ENCODE measurements at regions not wholly inside any gene's neighbourhood (a gene's known extent, or its start where the extent isn't known, plus 50 kb on each side); places are given as distances from the start of the nearest gene placed in this dataset.

GRCh38 chr3:24933401-24933800, 438.8 kb upstream of the THRB start:
- no peaks in the 10 kb centered on the region for H3K27me3 ChIP-seq (ENCODE audit: control insufficient read depth, insufficient read depth, low read length)

DNA sequence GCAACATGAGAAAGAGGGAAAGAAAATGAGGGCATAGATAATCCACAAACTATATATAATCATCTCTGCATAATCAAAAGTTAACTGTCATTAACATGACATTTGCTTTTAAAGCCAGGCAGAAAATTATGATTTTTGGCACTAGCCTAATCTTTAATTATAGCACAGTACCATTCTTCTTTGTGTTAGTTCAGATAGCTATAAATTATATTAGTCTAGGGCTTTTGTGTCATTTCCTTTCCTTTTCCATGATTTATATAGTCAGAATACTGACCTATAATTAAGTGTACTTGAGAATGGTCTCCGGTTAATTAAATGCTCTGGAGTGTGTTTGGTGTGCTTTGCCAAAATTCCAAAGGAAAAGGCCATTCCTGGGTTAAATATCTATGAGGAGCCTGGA, 441.9 kb upstream of the THRB start:
- no peaks in the 10 kb centered on the region for H3K36me3 ChIP-seq (ENCODE audit: control insufficient read depth, insufficient read depth, low read length)
- no peaks in the 10 kb centered on the region for H3K27me3 ChIP-seq (ENCODE audit: control insufficient read depth, insufficient read depth, low read length)
- no peak overlapping the region for H3K4me3 ChIP-seq (ENCODE audit: low read depth, low read length)
- no peaks in the 10 kb centered on the region for H3K4me1 ChIP-seq (ENCODE audit: control insufficient read depth, insufficient read depth, low read length)
- H3K9me3 ChIP-seq (ENCODE audit: control insufficient read depth, insufficient read depth, low read length), result no peaks in the 10 kb centered on the region
- no peak overlapping the region for H3K9ac ChIP-seq (ENCODE audit: low read depth, low read length)
- no peak overlapping the region for H3K27ac ChIP-seq (ENCODE audit: low read depth, low read length)

More at GRCh38 chr3:24933401-24933800, 438.8 kb upstream of the THRB start:
- no peak overlapping the region for H3K4me3 ChIP-seq (ENCODE audit: low read depth, low read length)
- H3K9me3 ChIP-seq (ENCODE audit: control insufficient read depth, insufficient read depth, low read length), result no peaks in the 10 kb centered on the region
- H3K36me3 ChIP-seq (ENCODE audit: control insufficient read depth, insufficient read depth, low read length), result no peaks in the 10 kb centered on the region
- no peaks in the 10 kb centered on the region for H3K4me1 ChIP-seq (ENCODE audit: control insufficient read depth, insufficient read depth, low read length)
- no peak overlapping the region for H3K27ac ChIP-seq (ENCODE audit: low read depth, low read length)
- no peak overlapping the region for H3K9ac ChIP-seq (ENCODE audit: low read depth, low read length)

GRCh38 chr3:24937228-24937627, 442.6 kb upstream of the THRB start:
- Histone ChIP-seq H3K36me3 (ENCODE audit: control insufficient read depth, insufficient read depth, low read length) (no peaks in the 10 kb centered on the region), H3K9ac (ENCODE audit: low read depth, low read length) (no peak overlapping the region), H3K4me3 (ENCODE audit: low read depth, low read length) (no peak overlapping the region), H3K27me3 (ENCODE audit: control insufficient read depth, insufficient read depth, low read length) (no peaks in the 10 kb centered on the region), H3K9me3 (ENCODE audit: control insufficient read depth, insufficient read depth, low read length) (no peaks in the 10 kb centered on the region), H3K27ac (ENCODE audit: low read depth, low read length) (no peak overlapping the region), H3K4me1 (ENCODE audit: control insufficient read depth, insufficient read depth, low read length) (no peaks in the 10 kb centered on the region)

DNA sequence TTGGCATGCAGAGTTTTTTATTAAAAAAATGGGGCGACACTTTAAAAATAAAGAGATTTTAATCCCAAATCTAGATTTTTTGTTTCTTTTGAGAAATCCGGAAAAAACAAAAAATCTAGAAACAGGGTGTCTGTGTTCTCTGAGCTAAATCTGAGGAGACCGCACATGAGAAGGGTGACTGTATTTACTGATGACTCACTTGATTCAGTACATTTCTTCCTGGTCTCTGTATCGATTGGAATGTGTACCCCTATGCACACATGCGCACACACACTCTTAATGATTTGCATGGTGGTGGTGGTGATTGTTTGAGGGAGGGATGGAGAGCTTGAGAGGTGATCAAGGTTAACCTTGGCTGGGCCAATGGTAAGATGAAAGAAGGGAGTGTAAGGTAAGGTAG, 443.1 kb upstream of the THRB start:
- Histone ChIP-seq H3K27ac (ENCODE audit: low read depth, low read length) (no peak overlapping the region), H3K27me3 (ENCODE audit: control insufficient read depth, insufficient read depth, low read length) (no peaks in the 10 kb centered on the region), H3K9me3 (ENCODE audit: control insufficient read depth, insufficient read depth, low read length) (no peaks in the 10 kb centered on the region), H3K9ac (ENCODE audit: low read depth, low read length) (no peak overlapping the region), H3K4me3 (ENCODE audit: low read depth, low read length) (no peak overlapping the region), H3K36me3 (ENCODE audit: control insufficient read depth, insufficient read depth, low read length) (no peaks in the 10 kb centered on the region), H3K4me1 (ENCODE audit: control insufficient read depth, insufficient read depth, low read length) (no peaks in the 10 kb centered on the region)

DNA sequence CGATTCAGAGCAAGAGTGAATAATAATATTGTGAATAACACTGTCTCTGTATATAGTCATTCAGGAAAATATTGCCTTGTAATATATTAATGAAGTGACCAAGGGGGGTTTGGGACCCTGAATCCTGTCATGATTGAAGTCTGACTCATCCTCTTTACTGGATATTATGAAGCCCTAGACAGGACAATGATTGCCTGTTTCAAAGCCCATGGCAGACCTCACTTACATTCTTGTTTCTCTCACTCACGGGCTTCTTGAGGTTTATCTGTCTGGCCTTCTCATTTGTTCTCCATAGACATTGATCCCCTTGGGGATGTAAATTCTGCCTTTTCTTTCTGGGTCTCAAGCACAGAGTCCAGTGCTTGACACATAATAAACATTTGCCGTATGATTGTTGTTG, 449.3 kb upstream of the THRB start:
- no peak overlapping the region for H3K4me3 ChIP-seq (ENCODE audit: low read depth, low read length)
- peaks cover 38% of the 10 kb centered on the region for H3K27me3 ChIP-seq (ENCODE audit: control insufficient read depth, insufficient read depth, low read length)

DNA sequence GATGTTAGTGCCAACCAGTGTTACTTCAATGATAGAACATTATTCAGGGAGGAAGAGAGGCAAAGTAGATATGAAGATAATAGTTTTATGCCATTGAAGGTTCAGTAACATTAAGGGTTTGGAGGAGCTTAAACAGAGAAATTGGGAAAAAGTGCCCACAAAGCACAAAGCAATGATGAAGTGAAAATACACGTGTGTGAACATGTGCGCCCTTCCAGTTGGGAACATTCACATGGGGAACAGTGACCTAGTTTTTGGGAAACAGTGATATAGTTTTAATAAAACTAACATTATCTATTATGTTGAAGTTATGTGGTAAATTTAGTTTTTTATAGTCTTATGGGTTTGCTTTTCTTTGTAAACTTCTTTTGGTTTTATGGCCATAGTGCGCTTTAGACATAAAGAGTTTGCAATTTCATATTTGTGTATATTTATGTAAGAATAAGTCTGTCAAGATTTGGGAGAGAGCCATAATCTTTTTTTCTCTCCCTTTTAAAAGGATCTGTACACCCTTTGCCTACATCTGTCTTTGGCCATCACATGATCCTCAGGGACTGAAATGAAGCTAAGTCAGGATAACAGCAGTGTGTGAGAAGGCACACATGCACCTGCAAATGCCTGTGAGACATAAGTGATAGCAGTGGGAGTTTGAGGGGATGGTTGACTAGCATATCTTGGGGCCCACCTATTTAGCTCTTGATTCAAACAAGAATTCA, 450.3 kb upstream of the THRB start:
- H3K9me3 ChIP-seq (ENCODE audit: control insufficient read depth, insufficient read depth, low read length), result no peaks in the 10 kb centered on the region
- H3K36me3 ChIP-seq (ENCODE audit: control insufficient read depth, insufficient read depth, low read length), result no peaks in the 10 kb centered on the region
- no peaks in the 10 kb centered on the region for H3K4me1 ChIP-seq (ENCODE audit: control insufficient read depth, insufficient read depth, low read length)

More for the DNA sequence above, 449.3 kb upstream of the THRB start:
- Histone ChIP-seq H3K36me3 (ENCODE audit: control insufficient read depth, insufficient read depth, low read length) (no peaks in the 10 kb centered on the region), H3K9ac (ENCODE audit: low read depth, low read length) (no peak overlapping the region), H3K9me3 (ENCODE audit: control insufficient read depth, insufficient read depth, low read length) (no peaks in the 10 kb centered on the region), H3K27ac (ENCODE audit: low read depth, low read length) (no peak overlapping the region), H3K4me1 (ENCODE audit: control insufficient read depth, insufficient read depth, low read length) (no peaks in the 10 kb centered on the region)

GRCh38 chr3:24945563-24945962, 450.9 kb upstream of the THRB start:
- Histone ChIP-seq H3K4me1 (ENCODE audit: control insufficient read depth, insufficient read depth, low read length) (no peaks in the 10 kb centered on the region), H3K9ac (ENCODE audit: low read depth, low read length) (no peak overlapping the region), H3K36me3 (ENCODE audit: control insufficient read depth, insufficient read depth, low read length) (no peaks in the 10 kb centered on the region), H3K27ac (ENCODE audit: low read depth, low read length) (no peak overlapping the region), H3K9me3 (ENCODE audit: control insufficient read depth, insufficient read depth, low read length) (no peaks in the 10 kb centered on the region), H3K27me3 (ENCODE audit: control insufficient read depth, insufficient read depth, low read length) (peaks cover 54% of the 10 kb centered on the region), H3K4me3 (ENCODE audit: low read depth, low read length) (no peak overlapping the region)

More for the DNA sequence above, 450.3 kb upstream of the THRB start:
- Histone ChIP-seq H3K9ac (ENCODE audit: low read depth, low read length) (no peak overlapping the region), H3K27me3 (ENCODE audit: control insufficient read depth, insufficient read depth, low read length) (peaks cover 48% of the 10 kb centered on the region), H3K4me3 (ENCODE audit: low read depth, low read length) (no peak overlapping the region), H3K27ac (ENCODE audit: low read depth, low read length) (no peak overlapping the region)

GRCh38 chr3:24947103-24947502, 452.5 kb upstream of the THRB start:
- Histone ChIP-seq H3K36me3 (ENCODE audit: control insufficient read depth, insufficient read depth, low read length) (no peaks in the 10 kb centered on the region), H3K9me3 (ENCODE audit: control insufficient read depth, insufficient read depth, low read length) (no peaks in the 10 kb centered on the region), H3K27me3 (ENCODE audit: control insufficient read depth, insufficient read depth, low read length) (peaks cover 70% of the 10 kb centered on the region), H3K4me3 (ENCODE audit: low read depth, low read length) (no peak overlapping the region), H3K9ac (ENCODE audit: low read depth, low read length) (no peak overlapping the region), H3K4me1 (ENCODE audit: control insufficient read depth, insufficient read depth, low read length) (no peaks in the 10 kb centered on the region), H3K27ac (ENCODE audit: low read depth, low read length) (no peak overlapping the region)

- H3K4me3 ChIP-seq (ENCODE audit: low read depth, low read length), result no peak overlapping the region
- H3K9me3 ChIP-seq (ENCODE audit: control insufficient read depth, insufficient read depth, low read length), result no peaks in the 10 kb centered on the region
- H3K27ac ChIP-seq (ENCODE audit: low read depth, low read length), result no peak overlapping the region
- H3K9ac ChIP-seq (ENCODE audit: low read depth, low read length), result no peak overlapping the region
- peaks cover 6% of the 10 kb centered on the region for H3K4me1 ChIP-seq (ENCODE audit: control insufficient read depth, insufficient read depth, low read length)
- no peaks in the 10 kb centered on the region for H3K36me3 ChIP-seq (ENCODE audit: control insufficient read depth, insufficient read depth, low read length)
- H3K27me3 ChIP-seq (ENCODE audit: control insufficient read depth, insufficient read depth, low read length), result peaks cover 93% of the 10 kb centered on the region
Observed at GRCh38 chr3:24951180-24951579, 456.5 kb upstream of the THRB start.

DNA sequence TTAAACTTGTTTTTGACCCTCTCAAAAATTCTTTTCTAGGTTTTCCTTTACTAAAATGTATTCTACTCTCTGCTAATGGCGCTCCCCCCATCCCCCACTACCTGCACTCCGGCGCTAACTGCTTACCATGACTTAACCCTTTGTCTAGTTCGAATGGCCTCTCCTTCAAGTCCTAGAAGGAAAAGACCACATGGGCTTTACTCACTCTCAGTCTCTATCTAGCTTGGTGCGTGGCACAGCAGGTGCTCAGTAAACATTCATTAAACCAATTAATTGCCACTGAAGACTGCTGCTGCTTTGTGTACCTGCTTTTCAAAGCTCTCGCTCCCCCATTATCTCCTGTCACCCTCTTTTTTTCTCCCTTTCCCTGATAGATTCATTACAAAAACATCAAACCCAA, 457.7 kb upstream of the THRB start:
- Histone ChIP-seq H3K9ac (ENCODE audit: low read depth, low read length) (no peak overlapping the region), H3K27ac (ENCODE audit: low read depth, low read length) (no peak overlapping the region), H3K4me1 (ENCODE audit: control insufficient read depth, insufficient read depth, low read length) (peaks cover 6% of the 10 kb centered on the region), H3K36me3 (ENCODE audit: control insufficient read depth, insufficient read depth, low read length) (no peaks in the 10 kb centered on the region), H3K27me3 (ENCODE audit: control insufficient read depth, insufficient read depth, low read length) (peaks cover 99% of the 10 kb centered on the region), H3K4me3 (ENCODE audit: low read depth, low read length) (no peak overlapping the region), H3K9me3 (ENCODE audit: control insufficient read depth, insufficient read depth, low read length) (no peaks in the 10 kb centered on the region)

DNA sequence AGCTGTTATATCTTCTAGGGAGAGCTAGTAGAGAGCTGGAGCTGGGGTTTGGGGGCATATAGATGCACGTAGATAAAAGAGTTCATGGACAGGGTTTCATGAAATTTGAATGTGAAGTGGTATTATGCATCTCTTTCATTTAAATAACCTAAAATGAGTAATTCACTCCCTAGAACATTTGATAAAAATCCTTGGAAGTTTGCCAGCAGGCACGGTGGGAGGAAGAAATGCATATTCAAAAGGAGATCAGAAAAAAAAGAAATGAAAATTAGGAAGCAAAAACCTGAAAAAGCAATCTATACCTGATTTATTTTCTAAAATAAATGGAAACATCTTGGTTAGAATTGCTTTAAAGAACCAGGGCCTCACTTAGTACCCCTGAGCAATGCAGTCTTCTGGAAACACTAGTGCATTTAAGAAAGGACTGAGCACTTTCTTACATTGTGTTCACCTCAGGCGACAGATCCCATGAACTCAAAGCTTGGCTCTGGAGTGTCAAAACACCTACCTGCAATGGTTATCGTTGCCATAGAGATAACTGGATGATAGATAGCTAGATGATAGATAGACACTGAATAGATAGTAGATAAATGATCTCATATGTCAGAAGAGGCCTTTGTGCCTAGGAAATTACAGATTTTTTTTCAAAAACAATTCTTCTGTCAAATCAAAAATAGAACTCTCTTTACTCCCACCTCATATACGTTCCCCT, 458.6 kb upstream of the THRB start:
- no peak overlapping the region for H3K27ac ChIP-seq (ENCODE audit: low read depth, low read length)
- no peak overlapping the region for H3K4me3 ChIP-seq (ENCODE audit: low read depth, low read length)
- H3K36me3 ChIP-seq (ENCODE audit: control insufficient read depth, insufficient read depth, low read length), result no peaks in the 10 kb centered on the region
- no peaks in the 10 kb centered on the region for H3K9me3 ChIP-seq (ENCODE audit: control insufficient read depth, insufficient read depth, low read length)
- H3K27me3 ChIP-seq (ENCODE audit: control insufficient read depth, insufficient read depth, low read length), result peaks cover 99% of the 10 kb centered on the region
- no peak overlapping the region for H3K9ac ChIP-seq (ENCODE audit: low read depth, low read length)
- peaks cover 6% of the 10 kb centered on the region for H3K4me1 ChIP-seq (ENCODE audit: control insufficient read depth, insufficient read depth, low read length)
